OCI-LY3 (cell line): ENCODE measurements at regions not wholly inside any gene's neighbourhood (a gene's known extent, or its start where the extent isn't known, plus 50 kb on each side); places are given as distances from the start of the nearest gene placed in this dataset.

Source experiments
- EZH2phosphoT487 ChIP-seq: fragments of 200-600 bp; shearing (Covaris generic); IDR thresholded peaks from 2 replicates; pipeline ENCODE4 v1.6.1; 2018; ENCODE audit warnings: antibody characterized with exemption, mixed run types, low read depth
- TF ChIP-seq, protein P1 (sequence below): fragments of 200-600, 300-600 bp; sonication (generic); IDR thresholded peaks from 2 replicates; pipeline ENCODE4 v1.5.1; 2014; ENCODE audit warnings: antibody characterized with exemption, low read length, low read depth

DNA sequence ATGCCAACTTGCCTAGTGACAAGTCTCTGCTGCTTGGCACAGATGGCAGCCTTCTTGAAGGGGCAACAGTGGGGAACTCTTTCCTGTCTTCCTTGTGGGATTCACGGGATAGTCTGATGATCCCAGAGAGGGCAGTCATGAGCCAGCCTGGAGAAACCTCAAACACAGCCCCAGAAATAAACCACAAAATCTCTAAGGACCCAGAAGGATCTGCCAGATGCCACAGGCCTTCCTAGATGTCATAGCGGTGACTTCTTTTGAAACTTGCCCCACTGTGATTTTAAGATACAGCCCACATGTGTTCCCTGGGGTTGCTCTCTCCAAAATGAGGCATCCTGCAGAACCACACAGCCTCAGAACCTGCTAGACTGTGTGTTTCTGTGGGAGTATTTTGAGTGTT, 707.6 kb upstream of the TSPY4 start:
- TF ChIP-seq, protein P1, sequence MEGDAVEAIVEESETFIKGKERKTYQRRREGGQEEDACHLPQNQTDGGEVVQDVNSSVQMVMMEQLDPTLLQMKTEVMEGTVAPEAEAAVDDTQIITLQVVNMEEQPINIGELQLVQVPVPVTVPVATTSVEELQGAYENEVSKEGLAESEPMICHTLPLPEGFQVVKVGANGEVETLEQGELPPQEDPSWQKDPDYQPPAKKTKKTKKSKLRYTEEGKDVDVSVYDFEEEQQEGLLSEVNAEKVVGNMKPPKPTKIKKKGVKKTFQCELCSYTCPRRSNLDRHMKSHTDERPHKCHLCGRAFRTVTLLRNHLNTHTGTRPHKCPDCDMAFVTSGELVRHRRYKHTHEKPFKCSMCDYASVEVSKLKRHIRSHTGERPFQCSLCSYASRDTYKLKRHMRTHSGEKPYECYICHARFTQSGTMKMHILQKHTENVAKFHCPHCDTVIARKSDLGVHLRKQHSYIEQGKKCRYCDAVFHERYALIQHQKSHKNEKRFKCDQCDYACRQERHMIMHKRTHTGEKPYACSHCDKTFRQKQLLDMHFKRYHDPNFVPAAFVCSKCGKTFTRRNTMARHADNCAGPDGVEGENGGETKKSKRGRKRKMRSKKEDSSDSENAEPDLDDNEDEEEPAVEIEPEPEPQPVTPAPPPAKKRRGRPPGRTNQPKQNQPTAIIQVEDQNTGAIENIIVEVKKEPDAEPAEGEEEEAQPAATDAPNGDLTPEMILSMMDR, result no peak
- no peak for TF ChIP-seq EZH2phosphoT487
